Tibial artery (tissue), 4 donors: ENCODE measurements at regions not wholly inside any gene's neighbourhood (a gene's known extent, or its start where the extent isn't known, plus 50 kb on each side); places are given as distances from the start of the nearest gene placed in this dataset.

Experiments used
- DNase-seq, 2 donors: peaks; one replicate each; pipeline ENCODE4 v3.0.0-alpha.2; 2019
- H3K27ac ChIP-seq, 2 donors: fragments of 200-600 bp; sonication (generic) in 1 of 2; 1 replicate in 1 of 2; 2 replicates in 1 of 2; pipeline ENCODE4 v1.5.1; 2018 to 2019; ENCODE audit warnings: mild to moderate bottlenecking in 1 of 2
- H3K27me3 ChIP-seq, 2 donors: fragments of 200-600 bp; sonication (generic) in 1 of 2; one replicate each; pipeline versions ENCODE4 v1.5.1 to v1.6.0; 2016 to 2019
- H3K36me3 ChIP-seq, 3 donors: fragments of 200-600 bp; sonication (generic) in 2 of 3; one replicate each; pipeline ENCODE4 v1.5.1; 2016 to 2019; ENCODE audit warnings: mild to moderate bottlenecking in 2 of 3
- H3K4me1 ChIP-seq, 4 donors: fragments of 200-600 bp; sonication (generic) in 2 of 4; 1 replicate in 3 of 4; 2 replicates in 1 of 4; pipeline ENCODE4 v1.5.1; 2016 to 2019
- H3K4me3 ChIP-seq, 2 donors: fragments of 200-600 bp; sonication (generic) in 1 of 2; 1 replicate in 1 of 2; 2 replicates in 1 of 2; pipeline ENCODE4 v1.5.1; 2018 to 2019; ENCODE audit warnings: mild to moderate bottlenecking in 2 of 2
- H3K9me3 ChIP-seq, 3 donors: fragments of 200-600 bp; sonication (generic) in 1 of 3; one replicate each; pipeline ENCODE4 v1.5.1; 2016 to 2019
- intact Hi-C: fragments of 100-400 bp; cut with DNase I; formaldehyde crosslinking; loops from one replicate; pipeline ENCODE4 v1.15.0; 2023; ENCODE audit warnings: low total_unique reads
- TF ChIP-seq, protein P1 (sequence below), 2 experiments: fragments of 200-600 bp in 1 of 2; fragments of 450-650 bp in 1 of 2; IDR thresholded peaks; one replicate each; pipeline ENCODE4 v1.5.1; 2017 to 2019; ENCODE audit warnings: antibody characterized with exemption in 2 of 2, mild to moderate bottlenecking in 1 of 2, moderate library complexity in 1 of 2

- TF ChIP-seq, protein P1, sequence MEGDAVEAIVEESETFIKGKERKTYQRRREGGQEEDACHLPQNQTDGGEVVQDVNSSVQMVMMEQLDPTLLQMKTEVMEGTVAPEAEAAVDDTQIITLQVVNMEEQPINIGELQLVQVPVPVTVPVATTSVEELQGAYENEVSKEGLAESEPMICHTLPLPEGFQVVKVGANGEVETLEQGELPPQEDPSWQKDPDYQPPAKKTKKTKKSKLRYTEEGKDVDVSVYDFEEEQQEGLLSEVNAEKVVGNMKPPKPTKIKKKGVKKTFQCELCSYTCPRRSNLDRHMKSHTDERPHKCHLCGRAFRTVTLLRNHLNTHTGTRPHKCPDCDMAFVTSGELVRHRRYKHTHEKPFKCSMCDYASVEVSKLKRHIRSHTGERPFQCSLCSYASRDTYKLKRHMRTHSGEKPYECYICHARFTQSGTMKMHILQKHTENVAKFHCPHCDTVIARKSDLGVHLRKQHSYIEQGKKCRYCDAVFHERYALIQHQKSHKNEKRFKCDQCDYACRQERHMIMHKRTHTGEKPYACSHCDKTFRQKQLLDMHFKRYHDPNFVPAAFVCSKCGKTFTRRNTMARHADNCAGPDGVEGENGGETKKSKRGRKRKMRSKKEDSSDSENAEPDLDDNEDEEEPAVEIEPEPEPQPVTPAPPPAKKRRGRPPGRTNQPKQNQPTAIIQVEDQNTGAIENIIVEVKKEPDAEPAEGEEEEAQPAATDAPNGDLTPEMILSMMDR (IDR thresholded peaks at IDR 0.05), result no peak
- H3K4me1 ChIP-seq, result peaks cover 0 to 32% (median 3%) of the 10 kb centered on the region in 4 donors
- no peak overlapping the region for H3K4me3 ChIP-seq
- H3K36me3 ChIP-seq, result no peaks in the 10 kb centered on the region
- intact Hi-C loops, result loop anchor here (5.0 kb wide), 1 partner anchor 262 kb away; the partner anchor contains the start of gene SPRY1
- H3K9me3 ChIP-seq, result no peaks in the 10 kb centered on the region
- no peaks in the 10 kb centered on the region for H3K27me3 ChIP-seq
- no peak overlapping the region for H3K27ac ChIP-seq
- DNase-seq, result no peak
These were observed 262.7 kb downstream of the SPRY1 start for GRCh38 chr4:123659262-123659661.

- Histone ChIP-seq H3K4me3 (no peak overlapping the region), H3K4me1 (peaks cover 0 to 27% (median 3%) of the 10 kb centered on the region in 4 donors), H3K27me3 (no peaks in the 10 kb centered on the region), H3K27ac (no peak overlapping the region), H3K9me3 (no peaks in the 10 kb centered on the region), H3K36me3 (no peaks in the 10 kb centered on the region)
- TF ChIP-seq, protein P1 (IDR thresholded peaks at IDR 0.05), result peak; percentile 22 to 27
- DNase-seq, result no peak
- intact Hi-C loops, result loop anchor here (5.0 to 10.0 kb wide), 2 partner anchors 262 to 535 kb away; partner anchors contain the start of gene SPRY1
These were observed 263.1 kb downstream of the SPRY1 start for GRCh38 chr4:123659730-123660129.

- H3K4me3 ChIP-seq, result no peak overlapping the region
- no peaks in the 10 kb centered on the region for H3K36me3 ChIP-seq
- no peak for DNase-seq
- H3K4me1 ChIP-seq, result peaks cover 0 to 21% (median 3%) of the 10 kb centered on the region in 4 donors
- TF ChIP-seq, protein P1 (IDR thresholded peaks at IDR 0.05), result peak; percentile 42 to 49
- no peaks in the 10 kb centered on the region for H3K9me3 ChIP-seq
- no peaks in the 10 kb centered on the region for H3K27me3 ChIP-seq
- no peak overlapping the region for H3K27ac ChIP-seq
- intact Hi-C loops, result loop anchor here (10.0 kb wide), 1 partner anchor 536 kb away; no protein-coding TSS in a partner anchor
These were observed 264.6 kb downstream of the SPRY1 start for GRCh38 chr4:123661080-123661737.

GRCh38 chr4:123662827-123663226 lies 266.2 kb downstream of the SPRY1 start:
- intact Hi-C loops, result loop anchor here (10.0 kb wide), 1 partner anchor 538 kb away; no protein-coding TSS in a partner anchor
- H3K27ac ChIP-seq, result no peak overlapping the region
- TF ChIP-seq, protein P1 (IDR thresholded peaks at IDR 0.05), result no peak
- H3K4me3 ChIP-seq, result no peak overlapping the region
- DNase-seq, result no peak
- H3K27me3 ChIP-seq, result no peaks in the 10 kb centered on the region
- H3K4me1 ChIP-seq, result peaks cover 0 to 6% (median 0%) of the 10 kb centered on the region in 4 donors
- no peaks in the 10 kb centered on the region for H3K36me3 ChIP-seq
- no peaks in the 10 kb centered on the region for H3K9me3 ChIP-seq

GRCh38 chr4:123666486-123666885 lies 269.9 kb downstream of the SPRY1 start:
- no peaks in the 10 kb centered on the region for H3K27me3 ChIP-seq
- no peak for DNase-seq
- intact Hi-C loops, result loop anchor here (10.0 kb wide), 1 partner anchor 542 kb away; no protein-coding TSS in a partner anchor

More at GRCh38 chr4:123666486-123666885, 269.9 kb downstream of the SPRY1 start:
- Histone ChIP-seq H3K4me1 (no peaks in the 10 kb centered on the region), H3K4me3 (no peak overlapping the region), H3K27ac (no peak overlapping the region), H3K36me3 (no peaks in the 10 kb centered on the region), H3K9me3 (no peaks in the 10 kb centered on the region)
- TF ChIP-seq, protein P1 (IDR thresholded peaks at IDR 0.05), result no peak
